ENCODE measurements at regions not wholly inside any gene's neighbourhood (a gene's known extent, or its start where the extent isn't known, plus 50 kb on each side); places are given as distances from the start of the nearest gene placed in this dataset.

GRCh38 chr12:64997858-64998257, 123.2 kb downstream of the WIF1 start:
- no peak for DNase-seq (ENCODE audit: low read depth, low spot score)
- H3K4me3 ChIP-seq (ENCODE audit: low read length) = no peak overlapping the region

DNA sequence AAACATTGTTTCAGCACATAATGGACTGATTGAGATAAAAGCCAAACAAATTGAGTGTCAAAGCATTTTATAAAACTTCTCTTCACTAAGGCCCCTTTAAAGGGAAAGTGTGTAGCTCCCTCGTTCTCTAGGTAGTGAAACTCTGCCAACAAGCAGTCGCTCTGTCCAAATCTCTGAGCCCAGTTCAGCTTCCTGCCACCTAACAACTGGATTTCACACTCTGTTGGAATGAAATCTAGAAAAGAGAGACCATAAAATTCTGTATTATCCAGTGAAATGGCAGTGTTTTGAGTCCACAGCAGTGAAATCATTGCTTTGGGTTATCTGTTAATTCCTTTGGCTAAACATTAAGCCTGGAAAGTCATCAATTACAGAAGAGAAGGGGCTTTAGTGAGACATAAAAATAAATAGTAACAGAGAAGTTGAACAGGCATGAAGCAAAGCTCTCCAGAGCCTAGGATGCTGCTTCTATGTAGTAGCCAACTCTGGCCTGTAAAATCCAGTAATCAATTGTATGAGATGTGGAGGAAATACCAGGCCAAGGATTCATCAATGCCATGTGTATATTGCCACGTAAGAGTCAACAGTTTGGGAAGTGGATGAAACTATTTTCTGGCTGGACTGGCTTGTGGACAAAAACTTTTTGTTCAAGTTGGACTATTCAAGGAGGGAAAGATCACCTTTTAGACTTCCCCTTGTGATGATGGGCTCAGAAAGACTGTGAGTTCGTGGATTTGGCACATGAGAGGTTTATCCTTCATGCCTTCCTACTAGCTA, 122.5 kb downstream of the WIF1 start:
- H3K4me3 ChIP-seq (ENCODE audit: low read length) = no peak overlapping the region
- DNase-seq (ENCODE audit: low read depth, low spot score) = no peak

GRCh38 chr12:64999148-64999425, 122.0 kb downstream of the WIF1 start:
- DNase-seq (ENCODE audit: low read depth, low spot score) = no peak
- no peak overlapping the region for H3K4me3 ChIP-seq (ENCODE audit: low read length)

All from Jurkat, Clone E6-1 (cell line).